DOHH2 (cell line): ENCODE measurements at regions not wholly inside any gene's neighbourhood (a gene's known extent, or its start where the extent isn't known, plus 50 kb on each side); places are given as distances from the start of the nearest gene placed in this dataset.
"Not testable (repeated sequence)": the region's sequence is repeated elsewhere in the genome, so short reads cannot be mapped to it uniquely, and the experiment has no call there.

Experiments used
- H3F3A ChIP-seq: fragments of 200-600 bp; sonication (generic), shearing (Covaris generic); 2 replicates; pipeline ENCODE4 v1.6.0; 2016; ENCODE audit warnings: antibody characterized with exemption, mild to moderate bottlenecking; ENCODE audit not compliant: control insufficient read depth, insufficient read depth
- H3K27ac ChIP-seq: fragments of 200-600 bp; sonication (generic); 2 replicates; pipeline ENCODE4 v1.5.1; 2014; ENCODE audit warnings: low read depth, mild to moderate bottlenecking, low read length, moderate library complexity
- H3K27me3 ChIP-seq: fragments of 200-600 bp; sonication (generic); 2 replicates; pipeline ENCODE4 v1.6.1; 2014; ENCODE audit warnings: mild to moderate bottlenecking, low read length, mixed read lengths; ENCODE audit not compliant: control insufficient read depth
- H3K36me3 ChIP-seq: fragments of 200-600 bp; sonication (generic); 2 replicates; pipeline ENCODE4 v1.6.1; 2014; ENCODE audit warnings: mild to moderate bottlenecking, low read length, moderate library complexity, mixed read lengths; ENCODE audit not compliant: control insufficient read depth
- H3K4me1 ChIP-seq: fragments of 200-600 bp; sonication (generic); 2 replicates; pipeline ENCODE4 v1.6.1; 2014; ENCODE audit warnings: mild to moderate bottlenecking, low read length, mixed read lengths; ENCODE audit not compliant: control insufficient read depth
- H3K4me2 ChIP-seq: fragments of 200-600 bp; sonication (generic); 2 replicates; pipeline ENCODE4 v1.6.0; 2014; ENCODE audit warnings: mild to moderate bottlenecking, low read length, moderate library complexity
- H3K4me3 ChIP-seq: fragments of 200-600 bp; sonication (generic); 2 replicates; pipeline ENCODE4 v1.5.1; 2014; ENCODE audit warnings: mild to moderate bottlenecking, low read length, mixed read lengths
- H3K79me2 ChIP-seq: fragments of 200-600 bp; sonication (generic); 2 replicates; pipeline ENCODE4 v1.6.1; 2014; ENCODE audit warnings: mild to moderate bottlenecking, low read length, mixed read lengths; ENCODE audit not compliant: control insufficient read depth
- H3K9me2 ChIP-seq: fragments of 200-600 bp; sonication (generic); replicated peaks from 2 replicates; pipeline ENCODE4 v1.6.1; 2014; ENCODE audit warnings: mild to moderate bottlenecking, low read length, mixed read lengths; ENCODE audit not compliant: control insufficient read depth
- H3K9me3 ChIP-seq: fragments of 200-600 bp; sonication (generic); 2 replicates; pipeline ENCODE4 v1.6.1; 2014; ENCODE audit warnings: antibody characterized with exemption, low read length, mixed read lengths; ENCODE audit not compliant: control insufficient read depth, insufficient read depth
- H4K20me1 ChIP-seq: fragments of 200-600 bp; sonication (generic); 2 replicates; pipeline ENCODE4 v1.6.0; 2014; ENCODE audit warnings: low read depth, mild to moderate bottlenecking, antibody characterized with exemption, low read length, moderate library complexity; ENCODE audit not compliant: control insufficient read depth, insufficient read depth

DNA sequence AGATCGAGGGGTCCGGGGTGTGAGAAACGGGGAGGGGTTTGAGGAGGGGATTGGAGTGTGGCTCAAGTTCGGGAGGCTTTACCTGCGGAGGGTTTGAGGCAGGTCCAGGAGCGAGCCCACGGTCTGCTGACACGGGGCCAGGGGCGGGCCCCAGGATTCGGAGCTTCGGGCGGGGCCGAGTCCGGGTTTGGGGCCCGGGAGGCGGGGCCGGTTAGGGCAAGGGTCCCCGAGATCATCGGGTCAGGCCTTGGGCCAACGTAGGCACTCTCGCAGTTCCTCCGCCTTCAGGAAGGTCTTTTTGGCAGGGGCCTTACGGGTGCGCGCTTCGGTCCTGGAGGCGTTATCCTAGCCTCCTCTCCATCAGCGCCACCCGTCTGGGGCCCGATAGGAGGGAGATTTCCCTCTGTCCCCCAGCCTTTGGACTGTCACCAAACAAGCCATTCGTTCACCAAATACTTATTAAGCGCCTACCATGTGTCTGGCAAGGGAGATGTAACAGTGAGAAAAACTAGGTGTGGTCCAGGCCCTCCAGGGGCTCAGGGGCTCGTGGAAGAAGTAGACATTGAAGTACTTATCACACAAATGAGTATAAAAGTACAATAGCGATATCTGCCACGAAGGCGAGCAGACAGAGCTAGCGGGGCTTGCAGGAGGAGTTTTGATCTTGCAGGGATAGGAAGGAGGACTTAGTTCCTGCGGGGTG is 190.1 kb downstream of the ADRA2C start:
- not testable (repeated sequence) for H3K27ac ChIP-seq, H3K27me3 ChIP-seq, H3K79me2 ChIP-seq, H3K4me1 ChIP-seq, H3K9me3 ChIP-seq, H3F3A ChIP-seq, H3K9me2 ChIP-seq, H3K36me3 ChIP-seq, H4K20me1 ChIP-seq
- H3K4me3 ChIP-seq: peak overlapping the region; percentile 72
- H3K4me2 ChIP-seq: peak overlapping the region; percentile 89

- not testable (repeated sequence) for H3K4me1 ChIP-seq, H4K20me1 ChIP-seq, H3K27me3 ChIP-seq, H3K36me3 ChIP-seq, H3K27ac ChIP-seq, H3K4me2 ChIP-seq, H3K79me2 ChIP-seq, H3F3A ChIP-seq, H3K9me3 ChIP-seq, H3K9me2 ChIP-seq, H3K4me3 ChIP-seq
These were observed 195.0 kb downstream of the ADRA2C start for GRCh38 chr4:3961091-3961672.

- not testable (repeated sequence) for H3K4me1 ChIP-seq, H3K27me3 ChIP-seq, H4K20me1 ChIP-seq, H3K27ac ChIP-seq, H3F3A ChIP-seq, H3K36me3 ChIP-seq, H3K4me2 ChIP-seq, H3K4me3 ChIP-seq, H3K79me2 ChIP-seq, H3K9me2 ChIP-seq, H3K9me3 ChIP-seq
These were observed 198.5 kb downstream of the ADRA2C start for GRCh38 chr4:3964572-3965278.

- not testable (repeated sequence) for H3K36me3 ChIP-seq, H3K4me1 ChIP-seq, H4K20me1 ChIP-seq, H3K79me2 ChIP-seq, H3K4me2 ChIP-seq, H3K27ac ChIP-seq, H3K27me3 ChIP-seq, H3K4me3 ChIP-seq, H3K9me3 ChIP-seq, H3F3A ChIP-seq, H3K9me2 ChIP-seq
These were observed 201.0 kb downstream of the ADRA2C start for GRCh38 chr4:3967204-3967603.

- H3K4me1 ChIP-seq, H3K27ac ChIP-seq, H3K4me2 ChIP-seq, H3F3A ChIP-seq, H3K9me2 ChIP-seq, H3K4me3 ChIP-seq, H3K9me3 ChIP-seq, H3K79me2 ChIP-seq, H4K20me1 ChIP-seq, H3K27me3 ChIP-seq, H3K36me3 ChIP-seq: not testable (repeated sequence)
These were observed 206.4 kb downstream of the ADRA2C start for GRCh38 chr4:3972626-3973025.

- H3K36me3 ChIP-seq, H3K79me2 ChIP-seq, H3K4me1 ChIP-seq, H3K9me3 ChIP-seq, H3K9me2 ChIP-seq, H3K4me3 ChIP-seq, H3K27me3 ChIP-seq, H3K27ac ChIP-seq, H4K20me1 ChIP-seq, H3F3A ChIP-seq, H3K4me2 ChIP-seq: not testable (repeated sequence)
These were observed 207.5 kb downstream of the ADRA2C start for GRCh38 chr4:3973581-3974200.

DNA sequence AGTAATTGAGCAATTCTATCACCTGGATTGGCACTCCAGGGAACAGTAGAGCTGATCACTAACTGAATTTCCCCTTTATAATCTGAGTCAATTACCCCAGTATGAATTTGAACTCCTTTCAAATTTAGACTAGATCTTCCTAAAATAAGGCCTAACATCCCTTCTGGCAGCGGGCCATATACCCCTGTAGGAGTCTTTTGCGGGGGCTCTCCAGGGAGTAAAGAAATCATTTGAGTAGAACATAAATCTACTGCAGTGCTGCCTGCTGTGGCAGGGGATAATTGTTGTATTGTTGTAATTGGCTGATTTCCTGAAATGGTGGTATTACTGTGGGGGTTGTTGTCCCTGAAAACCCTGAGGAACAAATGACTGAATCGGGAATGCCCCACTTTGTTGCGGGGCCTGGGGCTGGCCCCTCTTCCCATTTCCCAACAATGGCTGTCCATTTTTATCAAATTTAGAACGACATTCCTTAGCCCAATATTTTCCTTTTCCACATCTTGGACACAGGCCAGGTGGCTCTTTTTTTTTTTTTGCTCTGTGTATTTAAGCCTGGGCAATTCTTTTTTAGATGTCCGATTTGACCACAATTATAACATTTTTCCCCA is 217.4 kb downstream of the ADRA2C start:
- not testable (repeated sequence) for H3K79me2 ChIP-seq, H4K20me1 ChIP-seq, H3K9me2 ChIP-seq, H3F3A ChIP-seq, H3K4me2 ChIP-seq, H3K36me3 ChIP-seq, H3K4me3 ChIP-seq, H3K9me3 ChIP-seq, H3K27ac ChIP-seq, H3K4me1 ChIP-seq, H3K27me3 ChIP-seq
